Right lung (tissue), 2 donors: ENCODE measurements at regions not wholly inside any gene's neighbourhood (a gene's known extent, or its start where the extent isn't known, plus 50 kb on each side); places are given as distances from the start of the nearest gene placed in this dataset.

Experiments used
- DNase-seq, 2 donors: peaks; one replicate each; pipeline ENCODE4 v3.0.0-alpha.2; 2013

DNA sequence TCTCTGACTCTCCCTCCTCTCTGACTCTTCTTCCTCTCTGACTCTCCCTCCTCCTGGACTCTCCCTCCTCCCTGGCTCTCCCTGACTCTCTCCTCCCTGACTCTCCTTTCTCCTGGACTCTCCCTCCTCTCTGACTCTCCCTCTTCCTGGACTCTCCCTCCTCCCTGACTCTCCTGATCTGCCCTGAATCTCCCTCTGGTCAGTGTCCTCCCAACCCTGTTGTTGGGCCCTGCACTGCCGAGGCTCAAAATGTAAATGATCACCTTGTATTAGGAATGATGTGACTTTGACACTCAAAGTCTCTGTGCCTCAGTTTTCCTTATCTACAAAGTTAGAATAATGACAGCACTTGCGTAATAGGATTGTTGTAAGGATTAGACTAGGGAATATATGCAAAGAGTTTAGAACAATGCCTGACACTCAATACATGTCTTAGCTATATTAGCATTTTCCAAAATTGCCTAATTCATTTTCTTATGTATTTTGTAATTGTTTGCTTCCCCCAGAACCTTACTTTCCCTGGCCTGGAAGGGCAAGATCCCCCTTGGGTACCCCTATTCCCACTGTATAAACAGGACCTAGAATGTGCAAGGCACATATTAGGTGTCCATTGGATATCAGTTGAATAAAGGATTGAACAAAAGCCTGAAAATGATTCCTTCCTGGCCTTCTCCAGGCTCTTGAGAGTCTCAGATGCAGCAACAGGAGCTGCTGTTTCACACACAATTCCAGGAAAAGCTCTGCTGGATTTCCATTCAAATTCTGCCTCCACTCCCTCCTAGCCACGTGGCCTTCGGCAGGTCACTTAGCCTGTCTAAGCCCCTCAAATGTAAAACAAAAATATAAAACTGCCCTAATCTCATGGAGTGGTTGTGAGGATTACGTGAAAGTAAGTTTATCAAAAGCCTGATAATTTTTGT is 170.1 kb downstream of the INHBB start:
- no peak for DNase-seq

DNA sequence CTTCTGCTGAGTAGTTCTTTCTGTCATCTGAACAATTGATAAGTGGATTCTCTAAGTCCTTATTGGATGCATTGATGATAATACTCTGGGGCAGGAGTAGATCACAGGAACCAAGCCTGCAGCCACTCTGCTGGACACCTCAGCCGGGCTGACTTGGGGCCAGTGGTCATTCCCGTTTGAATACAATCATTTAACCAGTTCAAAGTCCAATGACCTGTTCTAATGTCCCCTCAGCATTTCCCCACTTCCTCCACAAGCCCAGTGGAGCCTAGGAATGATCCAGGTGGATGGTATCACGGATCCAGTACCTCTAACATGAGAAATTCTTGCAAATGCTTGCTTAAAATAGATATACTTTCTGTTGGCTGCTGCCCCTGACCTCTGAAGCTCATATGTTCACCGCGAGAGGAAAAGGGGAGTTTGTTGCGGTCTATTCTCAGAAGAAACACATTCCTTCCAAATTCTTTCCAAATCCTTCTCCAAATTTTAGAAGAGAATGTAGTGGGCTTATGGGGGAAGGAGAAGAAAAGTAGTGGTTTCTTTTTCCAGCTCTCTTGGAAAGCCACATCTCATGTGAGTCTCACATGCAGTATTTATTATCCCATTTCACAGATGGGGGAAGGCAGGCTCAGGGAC is 170.9 kb downstream of the INHBB start:
- no peak for DNase-seq

DNA sequence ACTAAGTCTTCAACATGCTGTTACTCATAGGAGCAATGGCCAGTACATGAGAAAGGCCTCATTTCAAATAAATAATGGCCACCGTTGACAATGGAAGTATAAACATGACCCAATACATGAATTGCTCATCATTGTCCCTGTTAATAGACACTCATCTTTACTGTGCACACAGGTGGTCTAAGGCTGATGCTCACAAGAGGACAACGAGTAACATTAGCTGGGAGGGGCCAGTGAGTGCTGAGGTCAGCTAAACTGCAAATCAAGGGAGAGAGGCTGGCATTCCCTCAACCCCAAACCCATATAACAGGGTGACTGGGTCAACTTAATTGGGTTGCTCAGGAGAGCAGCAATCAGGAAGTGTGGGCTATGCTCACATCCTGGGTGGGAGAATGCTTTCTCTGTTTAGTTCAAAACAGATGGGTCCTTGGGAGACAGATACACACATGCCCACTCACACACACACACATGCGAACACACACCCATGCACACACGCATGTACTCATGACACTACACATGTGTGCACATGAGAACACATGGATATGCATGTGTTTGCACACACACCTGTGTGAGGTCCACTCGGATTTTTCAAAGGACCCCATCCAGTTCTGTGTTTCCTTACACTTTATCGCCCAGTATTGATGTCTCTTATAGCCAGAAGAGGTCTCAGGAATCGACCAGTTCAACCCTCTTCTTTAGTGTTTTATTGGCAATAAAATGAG is 172.0 kb downstream of the INHBB start:
- no peak for DNase-seq

DNA sequence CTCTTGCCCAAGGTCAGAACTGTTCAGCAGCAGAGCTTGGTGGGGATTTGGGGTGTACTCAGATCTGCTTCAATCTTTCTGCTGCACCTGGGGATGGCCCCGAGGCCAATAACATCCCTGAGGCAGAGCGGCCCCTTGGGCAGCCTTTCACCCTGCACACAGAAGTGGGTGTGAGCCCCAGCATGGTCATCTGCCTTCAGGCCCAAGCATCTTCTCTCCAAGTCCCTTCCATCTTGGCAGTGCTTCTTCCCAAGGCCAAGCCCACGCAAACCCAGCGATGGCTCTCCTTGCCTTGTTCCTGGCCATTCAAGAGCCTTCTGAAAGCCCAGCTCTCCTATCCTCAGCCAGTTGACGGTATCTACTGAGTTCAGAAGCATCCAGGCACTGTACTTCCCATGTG is 172.9 kb downstream of the INHBB start:
- no peak for DNase-seq

DNA sequence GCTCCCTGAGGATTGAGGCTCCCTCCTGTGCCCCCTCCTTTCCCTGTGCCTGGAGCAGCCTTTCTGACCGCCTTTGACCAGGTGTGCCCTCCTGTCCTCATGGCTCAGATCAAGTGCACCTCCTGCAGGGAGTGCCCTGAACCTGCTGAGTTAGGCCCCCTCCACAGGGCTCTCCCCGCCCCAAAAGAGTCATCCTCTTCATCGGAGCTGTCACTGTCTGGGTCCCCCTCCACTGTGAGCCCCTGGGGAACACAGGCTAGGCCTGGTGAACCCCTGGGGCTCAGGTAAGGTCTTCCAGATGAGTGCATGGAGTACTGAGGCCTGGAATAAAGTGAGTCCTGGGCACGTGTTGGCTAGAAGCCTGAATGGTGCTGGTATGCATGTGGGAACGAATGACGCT is 173.5 kb downstream of the INHBB start:
- DNase-seq = no peak

DNA sequence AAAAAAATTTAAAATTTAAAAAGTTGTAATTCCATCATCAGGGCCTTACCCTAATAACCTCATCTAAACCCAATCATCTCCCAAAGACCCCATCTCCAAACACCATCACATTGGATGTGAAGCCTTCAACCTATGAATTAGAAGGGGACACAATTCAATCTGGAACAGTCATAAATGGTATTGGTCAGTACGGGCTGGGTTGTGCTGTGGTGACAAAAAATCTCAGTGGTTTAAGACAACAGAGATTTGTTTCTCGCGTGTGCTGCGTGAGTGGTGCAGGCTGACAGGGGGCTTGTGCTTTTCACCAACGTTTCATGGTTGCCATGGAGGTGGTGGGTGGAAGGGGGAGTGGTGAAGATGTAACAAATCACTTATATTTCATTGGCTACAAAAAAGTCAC is 174.5 kb downstream of the INHBB start:
- DNase-seq = no peak

DNA sequence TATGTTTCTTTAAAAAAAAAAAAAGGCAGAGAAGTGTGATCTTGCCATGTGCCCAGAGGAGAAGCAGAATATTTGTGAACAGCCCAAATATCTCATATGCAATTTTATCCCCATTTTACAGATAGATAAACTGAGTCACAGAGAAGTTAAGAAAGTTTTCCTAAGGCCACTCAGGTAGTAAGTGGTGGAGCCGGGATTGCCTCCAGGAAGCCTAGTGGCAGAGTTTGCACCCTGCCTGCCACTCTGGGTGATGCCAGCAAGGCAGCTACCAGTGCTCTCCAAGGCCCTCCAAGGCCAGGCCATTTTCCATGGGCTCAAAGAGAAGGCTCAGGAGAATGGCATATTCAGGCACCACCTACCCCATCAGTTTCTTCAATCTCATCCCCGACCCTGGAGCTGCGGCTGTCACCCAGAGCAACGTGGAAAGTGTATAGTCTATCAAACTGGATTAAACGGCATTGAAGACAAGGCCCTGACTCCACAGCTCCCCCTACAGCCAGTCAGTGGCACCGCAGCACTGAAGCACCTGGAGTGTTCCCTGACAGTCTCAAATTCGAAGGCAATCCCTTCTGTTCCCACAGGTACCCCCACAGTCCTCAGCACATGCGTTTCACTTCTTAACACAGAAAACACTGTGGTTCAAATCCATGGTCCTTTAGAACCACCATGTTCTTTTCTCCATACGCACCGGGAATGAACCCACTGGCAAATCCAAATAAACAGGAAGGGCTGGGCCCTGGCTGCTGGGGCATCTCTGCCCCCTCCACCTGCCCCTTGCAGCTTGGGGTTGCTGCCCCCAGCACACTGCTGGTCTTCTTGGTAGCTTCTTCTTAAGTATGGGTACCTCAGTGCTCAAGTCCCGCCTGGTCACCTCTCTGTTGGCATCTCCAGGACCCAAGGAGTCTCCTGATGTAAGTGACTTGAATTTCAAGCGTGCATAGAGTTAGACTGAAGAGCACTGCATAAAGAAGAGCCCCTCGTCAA is 175.3 kb downstream of the INHBB start:
- DNase-seq = no peak

DNA sequence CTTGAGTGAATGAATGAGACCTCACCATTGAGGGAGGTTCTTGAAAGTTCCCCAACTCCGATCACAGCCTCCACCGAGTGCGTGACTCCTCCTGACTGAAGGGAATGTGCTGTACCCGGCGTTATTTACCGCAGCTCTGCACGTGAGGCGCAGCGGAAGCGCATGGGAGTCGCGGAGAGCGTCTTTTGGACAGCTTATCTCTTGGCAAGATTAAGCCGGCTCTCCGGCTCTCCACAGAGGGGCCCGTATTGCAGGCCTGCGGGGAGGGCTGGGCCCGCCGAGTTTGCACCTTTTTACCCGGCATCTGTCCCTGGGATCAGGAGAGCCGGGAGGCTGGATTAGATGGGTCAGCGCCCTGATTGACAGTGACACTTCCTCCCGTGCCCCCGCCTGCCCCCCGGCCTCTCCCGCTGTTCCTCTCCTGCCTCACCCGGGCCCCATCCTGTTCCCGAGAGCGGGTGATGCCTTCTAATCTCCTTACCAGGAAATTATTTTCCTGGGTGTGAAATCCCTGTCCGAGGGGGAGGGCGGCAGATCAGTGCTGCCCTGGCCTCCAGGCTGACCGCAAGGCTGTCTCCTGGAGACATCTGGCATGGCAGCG is 176.3 kb downstream of the INHBB start:
- DNase-seq = no peak

DNA sequence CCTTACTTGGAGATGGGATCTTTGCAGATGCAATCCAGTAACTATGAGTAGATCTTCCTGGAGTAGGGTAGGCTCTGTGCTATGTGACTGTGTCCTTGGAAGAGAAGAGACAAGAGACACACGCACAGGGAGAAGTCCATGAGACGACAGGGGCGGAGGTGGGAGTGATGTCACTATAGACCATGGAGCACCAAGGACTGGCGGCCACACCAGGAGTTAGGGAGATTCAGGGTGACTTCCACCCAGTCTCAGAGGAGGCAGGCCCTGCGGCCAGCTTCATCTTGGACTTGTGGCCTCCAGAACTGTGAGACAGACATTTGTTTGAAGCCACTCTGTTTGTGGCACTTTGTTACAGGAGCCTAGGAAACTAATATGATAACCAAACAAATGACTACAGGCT is 177.8 kb downstream of the INHBB start:
- DNase-seq = no peak

DNA sequence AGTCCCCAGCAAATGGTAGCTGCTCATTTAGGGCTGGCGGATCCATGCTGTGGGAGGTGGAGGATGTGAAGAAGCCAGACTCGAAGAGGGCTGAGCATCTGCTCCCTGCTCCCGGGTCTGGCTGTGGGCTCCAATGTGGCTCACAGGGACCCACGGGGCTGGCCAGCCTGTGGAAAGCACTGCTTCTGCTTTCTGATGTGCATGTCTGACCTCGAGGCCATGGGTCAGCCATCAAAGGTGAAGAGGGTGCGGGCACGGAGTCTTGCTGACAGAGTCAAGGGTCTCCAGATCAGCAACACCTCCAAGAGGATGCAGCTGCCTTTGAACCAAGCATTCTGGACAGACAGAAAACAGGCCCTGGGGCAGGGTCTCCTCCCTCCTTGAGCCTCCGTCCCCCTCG is 178.2 kb downstream of the INHBB start:
- no peak for DNase-seq

DNA sequence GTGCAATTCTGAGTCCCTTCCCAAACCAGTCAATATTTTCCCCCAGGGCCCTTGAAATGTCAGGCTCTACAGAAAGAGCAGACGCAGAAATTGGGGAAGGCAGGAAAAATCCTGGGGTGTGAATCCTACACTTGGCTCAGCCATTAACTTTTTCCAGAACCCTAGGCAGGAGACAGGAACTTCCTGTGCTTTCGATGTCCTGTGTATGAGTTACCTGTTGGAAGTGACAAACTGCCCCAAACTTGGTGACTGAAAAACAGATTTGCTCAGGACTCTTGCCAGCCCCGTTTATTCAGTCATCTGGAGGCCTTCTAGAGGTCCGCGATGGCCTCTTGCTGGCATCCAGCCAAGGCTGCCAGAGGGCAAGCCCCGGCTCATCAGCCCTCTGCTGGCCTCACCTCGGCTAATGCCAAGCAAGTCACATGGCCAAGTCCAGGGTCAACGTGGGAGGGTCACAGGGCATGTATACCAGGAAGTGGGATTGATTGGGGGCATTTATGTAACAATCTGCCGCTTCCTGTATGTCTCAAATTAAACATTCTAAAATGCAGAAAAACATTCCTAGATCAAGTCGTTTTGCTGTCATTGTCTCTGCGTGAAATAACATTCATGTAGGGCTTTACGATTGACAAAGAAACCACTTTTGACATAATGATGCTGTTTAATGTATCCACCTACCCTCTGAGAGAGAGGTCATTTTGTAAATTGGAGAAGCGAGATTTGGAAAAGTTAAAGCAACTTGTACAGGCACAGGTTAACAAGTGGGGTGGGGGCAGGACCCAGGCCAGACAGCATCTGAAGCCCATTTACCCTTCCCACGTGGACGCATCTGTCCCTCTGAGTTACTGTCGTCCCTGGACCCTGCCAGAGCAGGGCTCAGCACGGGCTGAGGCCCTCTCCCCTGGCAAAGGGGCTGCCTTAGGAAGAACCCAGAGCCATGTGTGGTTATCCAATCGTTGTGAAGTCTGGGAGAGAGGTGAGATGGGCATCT is 179.4 kb downstream of the INHBB start:
- DNase-seq = no peak

DNA sequence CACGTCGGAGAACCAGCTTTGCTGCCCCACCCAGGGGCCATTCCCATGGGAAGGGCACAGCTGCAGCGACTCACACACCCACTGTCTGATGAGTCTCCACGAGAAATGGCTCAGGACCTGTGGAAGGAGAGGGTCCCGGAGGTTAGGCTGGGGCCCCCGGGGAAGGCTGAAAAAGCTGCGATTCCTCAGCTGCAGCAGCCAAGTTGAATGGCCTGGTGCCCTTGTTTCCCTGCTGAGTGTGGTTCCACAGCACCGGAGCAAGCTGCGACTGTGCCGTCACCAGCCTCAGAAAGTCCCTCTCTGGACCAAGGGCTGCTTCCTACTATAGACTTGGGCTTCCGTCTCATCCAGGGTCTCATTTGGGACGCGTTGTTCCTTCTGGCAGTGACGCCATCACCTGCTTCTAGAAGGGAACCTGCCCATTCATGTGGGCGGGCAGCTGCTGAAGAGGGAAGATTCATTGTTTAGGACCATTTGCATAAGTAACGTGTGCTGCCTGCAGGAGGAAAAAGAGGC is 180.2 kb downstream of the INHBB start:
- no peak for DNase-seq

DNA sequence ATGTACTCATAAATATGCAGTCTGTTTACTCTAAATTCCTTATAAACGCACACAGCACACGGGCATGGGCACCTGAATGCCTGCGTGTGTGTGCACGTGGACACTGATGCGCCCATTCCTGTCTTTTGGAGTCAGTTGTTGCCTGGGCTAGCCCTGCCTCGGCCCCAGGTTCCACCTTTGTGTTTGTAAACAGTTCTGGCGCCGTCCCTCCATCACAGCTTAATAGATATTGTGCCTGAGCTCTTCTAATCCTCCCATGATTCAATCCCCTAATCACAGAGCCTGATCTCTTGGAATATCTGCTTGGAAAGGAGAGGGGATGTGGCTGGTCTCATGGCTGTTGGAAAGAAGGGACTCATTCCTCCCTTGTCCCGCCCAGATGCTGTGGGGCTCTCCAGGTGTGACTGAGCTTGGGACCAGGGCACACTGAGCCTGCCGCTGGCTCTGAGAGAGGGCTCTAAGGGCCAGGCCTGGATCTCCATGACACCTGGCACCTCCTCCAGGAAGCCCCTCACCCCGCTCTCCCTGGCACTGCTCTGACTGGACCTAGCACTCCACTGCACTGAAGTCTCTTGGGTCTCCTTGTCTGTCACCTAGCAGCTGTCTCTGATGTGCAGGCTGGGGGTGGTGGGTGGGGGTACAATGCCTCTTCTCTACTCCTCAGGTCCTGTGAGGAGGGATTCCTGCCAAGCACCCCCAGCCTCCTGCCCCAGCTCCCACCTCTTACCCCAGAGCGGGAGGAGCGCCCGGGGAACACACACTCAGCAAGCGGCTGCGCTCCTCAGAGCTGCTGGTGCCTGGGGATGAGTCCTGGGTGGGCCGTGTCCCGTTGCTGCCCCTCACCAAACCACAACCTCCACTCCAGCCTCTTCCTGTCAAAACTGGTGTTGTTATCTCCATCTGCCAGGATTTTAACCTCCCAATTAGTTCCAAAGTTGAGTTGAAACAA is 181.3 kb downstream of the INHBB start:
- no peak for DNase-seq

DNA sequence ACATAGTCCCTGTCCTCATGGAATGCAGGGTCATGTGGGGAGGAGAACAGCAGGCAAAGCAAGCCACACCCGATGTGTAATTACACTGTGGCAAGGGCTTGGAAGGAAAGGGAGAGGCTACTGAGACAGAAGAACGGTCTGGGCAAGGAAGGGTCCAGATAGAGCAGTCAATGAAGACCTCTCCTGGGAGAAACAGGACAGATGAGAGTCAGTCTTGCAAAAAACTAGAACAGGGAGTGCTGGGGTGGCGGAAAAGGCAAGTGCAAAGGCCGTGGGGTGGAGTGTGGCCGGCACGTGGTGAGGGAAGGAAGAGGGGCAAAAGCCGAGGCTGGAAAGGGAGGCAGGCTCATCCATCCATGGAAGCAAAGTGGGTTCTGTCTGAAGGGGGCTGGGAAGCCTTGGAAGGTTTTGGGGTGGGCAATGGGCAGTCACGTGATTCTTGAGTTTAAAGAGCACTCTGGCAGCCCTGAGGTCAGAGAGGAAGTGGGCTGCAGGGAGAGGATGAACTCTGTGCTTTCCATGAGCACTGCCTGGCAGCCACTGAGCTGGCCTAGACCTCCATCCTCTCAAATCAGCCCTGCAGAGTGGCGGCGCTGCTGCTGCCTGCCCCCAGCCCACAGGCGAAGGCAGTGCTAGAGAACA is 182.2 kb downstream of the INHBB start:
- no peak for DNase-seq

DNA sequence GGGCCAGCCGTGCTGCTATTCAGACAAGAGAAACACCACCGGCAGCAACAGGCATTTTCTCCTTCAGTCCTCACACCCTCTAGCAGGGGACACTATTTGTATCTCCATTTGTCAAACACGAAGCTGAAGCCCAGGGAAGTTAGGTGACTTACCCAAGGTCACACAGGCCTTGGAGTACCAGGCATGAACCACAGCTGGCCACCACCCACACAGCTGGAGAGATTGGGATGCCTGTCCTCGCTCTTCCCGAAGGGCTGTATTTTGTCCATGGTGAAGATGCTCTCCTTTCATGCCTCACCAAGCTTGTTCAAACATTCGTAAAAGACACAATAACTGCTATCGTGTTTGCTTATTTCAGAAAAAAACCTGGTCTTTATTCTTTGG is 182.7 kb downstream of the INHBB start:
- DNase-seq = no peak

DNA sequence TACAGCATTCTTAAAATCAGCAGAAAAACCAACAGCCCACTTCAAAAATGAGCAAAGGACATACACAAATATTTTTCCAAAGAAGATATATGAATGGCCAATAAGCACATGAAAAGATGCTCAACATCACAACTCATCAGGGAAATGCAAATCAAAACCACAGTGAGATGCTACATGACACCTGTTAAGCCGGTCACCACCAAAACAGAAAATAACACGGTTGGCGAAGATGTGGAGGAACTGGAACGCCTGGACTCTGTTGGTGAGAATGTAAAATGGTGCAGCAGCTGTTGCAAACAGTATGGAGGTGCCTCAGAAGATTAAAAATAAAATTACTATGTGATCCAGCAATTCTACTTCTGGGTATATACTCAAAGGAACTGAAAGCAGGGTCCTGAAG is 184.8 kb downstream of the INHBB start:
- no peak for DNase-seq

DNA sequence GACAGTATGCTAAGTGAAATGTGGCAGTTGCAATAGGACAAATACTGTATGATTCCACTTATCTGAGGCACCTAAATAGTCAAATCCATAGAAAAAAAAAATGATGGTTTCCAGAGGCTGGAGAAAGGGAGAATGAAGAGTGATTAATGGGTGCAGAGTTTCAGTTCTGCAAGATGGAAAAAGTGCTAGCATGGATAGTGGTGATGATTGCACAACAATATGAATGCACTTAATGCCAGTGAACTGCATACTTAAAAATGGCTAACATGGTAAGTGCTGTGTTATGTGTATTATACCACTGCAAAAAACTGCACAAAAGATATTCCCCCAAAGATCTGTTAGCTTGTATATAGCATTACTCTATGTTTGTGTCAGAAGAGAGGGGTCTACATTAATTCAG is 185.4 kb downstream of the INHBB start:
- no peak for DNase-seq
